HCT116 (cell line): ENCODE measurements at regions not wholly inside any gene's neighbourhood (a gene's known extent, or its start where the extent isn't known, plus 50 kb on each side); places are given as distances from the start of the nearest gene placed in this dataset.

Source experiments
- CTCF ChIP-seq, 3 experiments: fragments of 200-600 bp in 1 of 3; sonication (generic) in 1 of 3; IDR thresholded peaks in 2 of 3; conservative IDR thresholded peaks in 1 of 3; 2 replicates each; pipeline ENCODE4 v1.5.1; 2012 to 2017; ENCODE audit warnings: low read depth in 2 of 3, low read length in 2 of 3, antibody characterized with exemption in 1 of 3, borderline replicate concordance in 1 of 3, control low read depth in 1 of 3, mild to moderate bottlenecking in 1 of 3, mixed read lengths in 1 of 3, mixed run types in 1 of 3, moderate library complexity in 1 of 3; ENCODE audit not compliant: insufficient read depth in 1 of 3
- EGR1 ChIP-seq: IDR thresholded peaks from 2 replicates; pipeline ENCODE4 v1.6.1; 2012; ENCODE audit warnings: low read depth
- POLR2A ChIP-seq: IDR thresholded peaks from 2 replicates; pipeline ENCODE4 v1.7.0; 2011; ENCODE audit warnings: borderline replicate concordance; ENCODE audit not compliant: insufficient read depth, insufficient read length; ENCODE audit errors: extremely low read depth
- POLR2AphosphoS5 ChIP-seq: IDR thresholded peaks from 2 replicates; pipeline ENCODE4 v1.6.1; 2011; ENCODE audit warnings: mild to moderate bottlenecking, low read depth, low read length, moderate library complexity

GRCh38 chr9:26026423-26027100 lies 348.3 kb upstream of the TUSC1 start:
- TF ChIP-seq CTCF (IDR thresholded peaks at IDR 0.05 in 2 of 3, conservative IDR thresholded peaks at IDR 0.05 in 1 of 3; ENCODE audit: borderline replicate concordance in 1 of 3, insufficient read depth in 1 of 3, low read depth in 2 of 3, low read length in 2 of 3), result no peak
- TF ChIP-seq POLR2A, result no peak
- TF ChIP-seq POLR2AphosphoS5, result no peak
- no peak for TF ChIP-seq EGR1
